ENCODE measurements at regions not wholly inside any gene's neighbourhood (a gene's known extent, or its start where the extent isn't known, plus 50 kb on each side); places are given as distances from the start of the nearest gene placed in this dataset.

DNA sequence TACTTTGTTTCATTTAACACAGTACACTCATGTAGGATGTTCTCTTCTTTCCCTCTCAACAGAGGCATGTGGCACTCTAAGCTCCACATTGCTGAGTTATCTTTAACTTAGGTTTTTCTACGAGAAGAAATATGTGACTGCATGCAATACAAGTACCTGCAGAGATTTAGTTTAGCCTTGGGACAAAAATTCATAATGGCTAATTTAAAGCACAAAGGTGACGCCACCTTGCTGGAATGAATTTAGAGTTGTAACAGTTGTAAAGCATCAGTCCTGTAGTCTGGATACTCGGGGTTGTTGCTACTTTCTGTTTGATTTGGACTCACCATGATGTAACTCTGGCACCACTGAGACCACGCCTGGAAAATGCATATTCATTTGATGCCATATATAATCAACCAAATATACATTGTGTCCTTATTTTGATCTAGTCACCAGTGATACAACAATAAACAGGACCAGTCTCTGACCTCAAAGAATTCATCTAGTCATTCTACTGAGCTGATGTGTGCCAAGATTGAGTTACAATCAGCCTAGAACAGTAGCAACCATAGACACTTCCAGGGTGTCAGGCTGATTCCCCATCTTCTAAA is 451.0 kb upstream of the ZFP42 start:
- H3K36me3 ChIP-seq (ENCODE audit: control insufficient read depth, insufficient read depth, low read length), result no peaks in the 10 kb centered on the region
- no peak overlapping the region for H3K4me3 ChIP-seq (replicated peaks; ENCODE audit: low read depth, low read length)
- no peak for DNase-seq (ENCODE audit: extremely low read depth, insufficient read length)
- H3K27me3 ChIP-seq (replicated peaks; ENCODE audit: control insufficient read depth, insufficient read depth, low read length), result no peaks in the 10 kb centered on the region
- TF ChIP-seq, protein P1, sequence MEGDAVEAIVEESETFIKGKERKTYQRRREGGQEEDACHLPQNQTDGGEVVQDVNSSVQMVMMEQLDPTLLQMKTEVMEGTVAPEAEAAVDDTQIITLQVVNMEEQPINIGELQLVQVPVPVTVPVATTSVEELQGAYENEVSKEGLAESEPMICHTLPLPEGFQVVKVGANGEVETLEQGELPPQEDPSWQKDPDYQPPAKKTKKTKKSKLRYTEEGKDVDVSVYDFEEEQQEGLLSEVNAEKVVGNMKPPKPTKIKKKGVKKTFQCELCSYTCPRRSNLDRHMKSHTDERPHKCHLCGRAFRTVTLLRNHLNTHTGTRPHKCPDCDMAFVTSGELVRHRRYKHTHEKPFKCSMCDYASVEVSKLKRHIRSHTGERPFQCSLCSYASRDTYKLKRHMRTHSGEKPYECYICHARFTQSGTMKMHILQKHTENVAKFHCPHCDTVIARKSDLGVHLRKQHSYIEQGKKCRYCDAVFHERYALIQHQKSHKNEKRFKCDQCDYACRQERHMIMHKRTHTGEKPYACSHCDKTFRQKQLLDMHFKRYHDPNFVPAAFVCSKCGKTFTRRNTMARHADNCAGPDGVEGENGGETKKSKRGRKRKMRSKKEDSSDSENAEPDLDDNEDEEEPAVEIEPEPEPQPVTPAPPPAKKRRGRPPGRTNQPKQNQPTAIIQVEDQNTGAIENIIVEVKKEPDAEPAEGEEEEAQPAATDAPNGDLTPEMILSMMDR (IDR thresholded peaks at IDR 0.05; ENCODE audit: insufficient read depth, low read length, poor library complexity, severe bottlenecking), result no peak

DNA sequence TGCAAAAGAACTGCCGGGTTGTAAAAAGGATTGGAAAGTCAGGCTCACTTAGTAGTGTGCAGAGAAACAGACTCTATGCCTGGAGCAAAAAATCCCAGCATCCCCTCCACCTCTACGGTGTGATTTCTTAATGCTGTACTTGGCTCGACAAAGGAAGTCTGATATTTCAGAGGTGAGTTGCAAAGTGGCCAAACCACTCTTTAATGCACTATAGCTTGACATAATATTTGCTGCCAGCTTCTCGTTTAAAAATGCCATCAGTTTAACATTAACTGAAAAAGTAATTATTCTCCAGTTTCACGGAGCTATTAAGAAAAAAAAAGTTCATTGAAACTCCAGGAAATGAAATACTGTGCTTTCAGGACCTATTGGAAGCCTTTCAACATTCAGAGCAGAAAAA is 448.3 kb upstream of the ZFP42 start:
- no peaks in the 10 kb centered on the region for H3K27me3 ChIP-seq (replicated peaks; ENCODE audit: control insufficient read depth, insufficient read depth, low read length)
- no peak overlapping the region for H3K4me3 ChIP-seq (replicated peaks; ENCODE audit: low read depth, low read length)
- no peaks in the 10 kb centered on the region for H3K36me3 ChIP-seq (ENCODE audit: control insufficient read depth, insufficient read depth, low read length)
- TF ChIP-seq, protein P1 (IDR thresholded peaks at IDR 0.05; ENCODE audit: insufficient read depth, low read length, poor library complexity, severe bottlenecking), result no peak
- no peak for DNase-seq (ENCODE audit: extremely low read depth, insufficient read length)

DNA sequence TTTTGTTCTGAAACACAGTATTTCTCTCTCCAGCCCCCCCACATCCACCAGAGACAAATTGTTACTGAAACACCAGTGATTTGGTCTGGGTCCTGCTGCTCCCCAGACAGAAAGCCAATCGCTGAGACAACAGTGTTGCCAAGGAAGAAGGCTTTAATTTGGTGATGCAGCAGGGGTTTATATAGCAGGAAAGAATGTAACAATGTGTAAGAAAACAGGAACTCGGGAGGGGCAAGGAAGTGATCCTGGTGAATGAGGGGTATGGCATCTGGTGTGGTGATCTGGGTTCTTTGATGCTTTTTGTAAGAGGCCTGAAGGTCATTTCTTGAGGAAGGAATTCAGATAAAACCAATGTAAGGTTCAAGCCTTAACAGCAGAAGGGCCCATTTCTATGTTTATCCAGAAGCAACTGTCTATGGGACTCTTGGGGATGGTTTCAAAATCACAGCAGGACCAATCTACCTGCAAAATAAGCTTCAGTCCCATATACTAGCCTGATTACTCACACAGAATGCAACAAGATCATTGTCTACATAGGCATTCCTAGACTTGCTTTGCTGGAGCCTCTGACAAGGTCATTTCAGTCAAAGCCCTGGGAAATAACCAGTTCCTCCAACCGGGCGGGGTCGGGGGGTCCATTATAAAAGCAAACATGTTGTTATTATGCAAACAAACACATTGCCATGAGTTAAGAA is 445.2 kb upstream of the ZFP42 start:
- no peak for DNase-seq (ENCODE audit: extremely low read depth, insufficient read length)
- H3K4me3 ChIP-seq (replicated peaks; ENCODE audit: low read depth, low read length), result no peak overlapping the region
- H3K27me3 ChIP-seq (replicated peaks; ENCODE audit: control insufficient read depth, insufficient read depth, low read length), result no peaks in the 10 kb centered on the region
- H3K36me3 ChIP-seq (ENCODE audit: control insufficient read depth, insufficient read depth, low read length), result no peaks in the 10 kb centered on the region
- TF ChIP-seq, protein P1 (IDR thresholded peaks at IDR 0.05; ENCODE audit: insufficient read depth, low read length, poor library complexity, severe bottlenecking), result no peak

DNA sequence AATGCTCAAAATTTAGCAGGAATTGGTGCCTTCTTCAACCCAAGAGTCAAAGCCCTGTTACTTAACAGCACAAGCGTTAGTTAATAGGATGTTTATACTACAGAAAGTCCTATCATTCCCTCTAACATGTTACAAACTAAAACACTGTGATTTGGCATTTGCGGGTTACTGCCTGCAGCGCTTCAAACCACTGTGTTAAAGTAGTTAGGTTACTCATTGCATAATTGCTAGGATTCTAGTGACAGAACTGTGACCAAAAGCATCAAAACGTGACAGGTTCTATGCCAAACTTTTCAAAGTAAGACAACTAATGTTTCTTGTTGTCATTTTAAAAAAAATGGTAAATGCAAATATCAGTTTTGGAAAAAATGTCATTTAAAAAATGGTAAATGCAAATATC is 442.8 kb upstream of the ZFP42 start:
- TF ChIP-seq, protein P1 (IDR thresholded peaks at IDR 0.05; ENCODE audit: insufficient read depth, low read length, poor library complexity, severe bottlenecking), result no peak
- H3K4me3 ChIP-seq (replicated peaks; ENCODE audit: low read depth, low read length), result no peak overlapping the region
- no peak for DNase-seq (ENCODE audit: extremely low read depth, insufficient read length)
- no peaks in the 10 kb centered on the region for H3K27me3 ChIP-seq (replicated peaks; ENCODE audit: control insufficient read depth, insufficient read depth, low read length)
- no peaks in the 10 kb centered on the region for H3K36me3 ChIP-seq (ENCODE audit: control insufficient read depth, insufficient read depth, low read length)

DNA sequence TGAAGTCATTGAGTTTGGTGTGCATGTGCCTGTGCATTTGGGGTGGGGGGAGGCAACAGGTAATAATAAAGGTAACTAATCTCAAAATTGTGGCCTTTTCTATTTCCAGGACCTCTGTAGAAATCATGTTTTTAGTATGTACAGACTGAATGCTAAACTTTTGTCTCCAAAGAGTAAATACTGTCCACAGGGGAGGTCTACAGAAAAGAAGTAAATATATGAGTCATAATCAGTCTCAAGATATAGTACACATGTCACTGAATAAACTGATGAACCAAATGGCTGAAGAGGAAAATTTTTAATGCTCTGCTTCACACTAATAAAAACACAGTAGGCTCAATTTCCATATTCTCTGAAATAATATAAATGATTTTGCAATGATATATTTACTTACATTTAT is 440.4 kb upstream of the ZFP42 start:
- TF ChIP-seq, protein P1 (IDR thresholded peaks at IDR 0.05; ENCODE audit: insufficient read depth, low read length, poor library complexity, severe bottlenecking), result no peak
- no peak for DNase-seq (ENCODE audit: extremely low read depth, insufficient read length)
- Histone ChIP-seq H3K36me3 (ENCODE audit: control insufficient read depth, insufficient read depth, low read length) (no peaks in the 10 kb centered on the region), H3K27me3 (replicated peaks; ENCODE audit: control insufficient read depth, insufficient read depth, low read length) (no peaks in the 10 kb centered on the region), H3K4me3 (replicated peaks; ENCODE audit: low read depth, low read length) (no peak overlapping the region)

Data from GM06990 (cell line).